ENCODE measurements at regions not wholly inside any gene's neighbourhood (a gene's known extent, or its start where the extent isn't known, plus 50 kb on each side); places are given as distances from the start of the nearest gene placed in this dataset.
"Not testable (repeated sequence)": the region's sequence is repeated elsewhere in the genome, so short reads cannot be mapped to it uniquely, and the experiment has no call there.

DNA sequence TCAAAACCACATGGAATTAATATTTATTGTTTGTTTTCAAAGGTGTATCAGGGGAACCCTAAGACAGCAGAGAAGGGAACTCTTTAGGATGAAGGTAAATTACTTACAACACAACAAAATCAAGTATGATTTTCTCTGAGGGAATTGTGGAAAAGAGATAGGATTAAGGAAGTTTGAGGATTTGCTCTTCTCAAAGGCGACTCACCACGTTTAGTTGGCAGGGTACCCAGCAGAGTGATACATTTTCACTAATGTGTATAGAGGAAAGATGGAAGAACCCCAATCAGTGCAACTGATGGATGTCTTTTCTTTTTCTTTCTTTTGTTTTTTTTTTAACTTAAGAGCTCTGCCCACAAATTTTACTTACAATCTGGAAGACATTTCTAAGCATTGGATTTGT is 499.2 kb downstream of the CCER1 start:
- H3K9me3 Mint-ChIP-seq: no peaks in the 10 kb centered on the region
- no peak overlapping the region for H3K27ac Mint-ChIP-seq
- no peaks in the 10 kb centered on the region for H3K27me3 Mint-ChIP-seq
- intact Hi-C loops (cut with micrococcal nuclease): no loop called here
- ChIA-PET POLR2A (no interaction called here), CTCF (no interaction called here)
- no peaks in the 10 kb centered on the region for H3K4me1 Mint-ChIP-seq (ENCODE audit: low read depth)
- H3K4me3 Mint-ChIP-seq: no peak overlapping the region
- no peaks in the 10 kb centered on the region for H3K36me3 Mint-ChIP-seq
- DNase-seq: no peak

DNA sequence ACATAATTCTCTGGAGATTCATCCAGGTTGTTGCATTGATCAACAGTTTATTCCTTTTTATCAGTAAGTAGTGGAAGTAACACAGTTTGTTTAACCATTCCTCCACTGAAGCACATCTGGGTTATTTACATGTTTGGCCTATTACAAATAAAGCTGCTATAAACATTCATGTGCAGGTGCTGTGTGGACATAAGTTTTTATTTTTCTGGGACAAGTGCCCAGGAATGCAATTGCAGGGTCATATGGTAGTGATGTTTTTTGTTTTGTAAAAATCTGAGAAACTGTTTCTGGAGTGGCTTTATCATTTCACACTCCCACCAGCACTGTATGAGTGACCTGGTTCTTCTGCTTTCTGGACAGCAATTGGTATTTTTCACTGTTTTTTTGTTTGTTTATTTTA is 505.4 kb downstream of the CCER1 start:
- no peaks in the 10 kb centered on the region for H3K27me3 Mint-ChIP-seq
- H3K4me3 Mint-ChIP-seq: no peak overlapping the region
- no peak overlapping the region for H3K27ac Mint-ChIP-seq
- ChIA-PET CTCF (no interaction called here), POLR2A (no interaction called here)
- no peaks in the 10 kb centered on the region for H3K36me3 Mint-ChIP-seq
- H3K9me3 Mint-ChIP-seq: no peaks in the 10 kb centered on the region
- H3K4me1 Mint-ChIP-seq (ENCODE audit: low read depth): no peaks in the 10 kb centered on the region
- no peak for DNase-seq
- intact Hi-C loops (cut with micrococcal nuclease): no loop called here

DNA sequence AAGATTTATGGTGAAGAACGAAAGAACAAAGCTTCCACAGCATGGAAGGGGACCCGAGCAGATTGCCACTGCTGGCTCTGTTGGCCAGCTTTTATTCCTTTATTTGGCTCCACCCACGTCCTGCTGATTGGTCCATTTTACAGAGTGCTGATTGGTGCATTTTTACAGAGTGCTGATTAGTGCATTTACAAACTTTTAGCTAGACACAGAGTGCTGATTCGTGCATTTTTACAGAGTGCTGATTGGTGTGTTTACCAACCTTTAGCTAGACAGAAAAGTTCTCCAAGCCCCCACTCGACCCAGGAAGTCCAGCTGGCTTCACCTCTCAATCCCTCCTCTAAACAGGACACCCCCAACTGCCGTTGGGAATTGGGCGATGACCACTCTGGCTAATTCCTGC is 511.5 kb downstream of the CCER1 start:
- H3K4me3 Mint-ChIP-seq; H3K27ac Mint-ChIP-seq; H3K4me1 Mint-ChIP-seq (ENCODE audit: low read depth); H3K27me3 Mint-ChIP-seq; H3K9me3 Mint-ChIP-seq; intact Hi-C loops (cut with micrococcal nuclease); DNase-seq; POLR2A ChIA-PET; CTCF ChIA-PET; H3K36me3 Mint-ChIP-seq: not testable (repeated sequence)

GRCh38 chr12:90441431-90441830 is 513.5 kb downstream of the CCER1 start:
- CTCF ChIA-PET: interaction anchor here (0.6 to 0.7 kb wide), 2 partner anchors 12 to 413 kb away, joined by 3 read pairs; no protein-coding TSS in a partner anchor
- Mint-ChIP-seq H3K4me1 (ENCODE audit: low read depth) (no peaks in the 10 kb centered on the region), H3K27me3 (no peaks in the 10 kb centered on the region), H3K4me3 (no peak overlapping the region), H3K9me3 (peaks cover 10% of the 10 kb centered on the region), H3K27ac (no peak overlapping the region), H3K36me3 (no peaks in the 10 kb centered on the region)
- POLR2A ChIA-PET: no interaction called here
- DNase-seq: no peak
- intact Hi-C loops (cut with micrococcal nuclease): no loop called here

- H3K27me3 Mint-ChIP-seq: no peaks in the 10 kb centered on the region
- ChIA-PET POLR2A (no interaction called here), CTCF (no interaction called here)
- intact Hi-C loops (cut with micrococcal nuclease): no loop called here
- no peak overlapping the region for H3K4me3 Mint-ChIP-seq
- no peaks in the 10 kb centered on the region for H3K36me3 Mint-ChIP-seq
- no peak overlapping the region for H3K27ac Mint-ChIP-seq
- no peaks in the 10 kb centered on the region for H3K4me1 Mint-ChIP-seq (ENCODE audit: low read depth)
- no peak for DNase-seq
- H3K9me3 Mint-ChIP-seq: peaks cover 1% of the 10 kb centered on the region
Measured at GRCh38 chr12:90428881-90429280, 526.1 kb downstream of the CCER1 start.

- ChIA-PET POLR2A (no interaction called here), CTCF (no interaction called here)
- no peaks in the 10 kb centered on the region for H3K4me1 Mint-ChIP-seq (ENCODE audit: low read depth)
- H3K27ac Mint-ChIP-seq: no peak overlapping the region
- no peaks in the 10 kb centered on the region for H3K36me3 Mint-ChIP-seq
- H3K9me3 Mint-ChIP-seq: no peaks in the 10 kb centered on the region
- no peaks in the 10 kb centered on the region for H3K27me3 Mint-ChIP-seq
- H3K4me3 Mint-ChIP-seq: no peak overlapping the region
- intact Hi-C loops (cut with micrococcal nuclease): no loop called here
- DNase-seq: no peak
Measured at GRCh38 chr12:90428465-90428864, 526.5 kb downstream of the CCER1 start.

DNA sequence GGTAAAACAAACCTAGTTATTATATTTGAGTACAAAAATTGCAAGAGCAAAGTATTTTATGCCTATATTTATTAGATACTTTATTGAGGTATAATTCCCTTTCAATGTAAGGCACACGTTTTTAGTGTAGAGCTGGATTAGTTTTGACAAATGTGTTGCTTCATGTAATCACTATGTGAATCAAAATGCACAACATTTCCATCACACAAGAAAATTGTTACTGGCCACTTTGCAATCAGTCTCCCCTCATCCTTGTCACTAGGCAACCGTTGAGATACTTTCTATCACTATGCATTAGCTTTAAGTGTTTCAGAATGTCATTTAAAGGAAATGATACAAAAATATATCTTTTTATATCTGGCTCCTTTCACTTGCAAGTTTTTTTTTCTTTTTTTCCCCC is 531.0 kb downstream of the CCER1 start:
- intact Hi-C loops (cut with micrococcal nuclease): no loop called here
- H3K4me3 Mint-ChIP-seq: no peak overlapping the region
- ChIA-PET POLR2A (no interaction called here), CTCF (interaction anchor here (0.6 to 0.8 kb wide), 3 partner anchors 217 to 527 kb away, joined by 3 to 5 read pairs (median 3); no protein-coding TSS in a partner anchor)
- DNase-seq: no peak
- H3K27ac Mint-ChIP-seq: no peak overlapping the region
- no peaks in the 10 kb centered on the region for H3K27me3 Mint-ChIP-seq
- no peaks in the 10 kb centered on the region for H3K4me1 Mint-ChIP-seq (ENCODE audit: low read depth)
- H3K9me3 Mint-ChIP-seq: no peaks in the 10 kb centered on the region
- no peaks in the 10 kb centered on the region for H3K36me3 Mint-ChIP-seq

DNA sequence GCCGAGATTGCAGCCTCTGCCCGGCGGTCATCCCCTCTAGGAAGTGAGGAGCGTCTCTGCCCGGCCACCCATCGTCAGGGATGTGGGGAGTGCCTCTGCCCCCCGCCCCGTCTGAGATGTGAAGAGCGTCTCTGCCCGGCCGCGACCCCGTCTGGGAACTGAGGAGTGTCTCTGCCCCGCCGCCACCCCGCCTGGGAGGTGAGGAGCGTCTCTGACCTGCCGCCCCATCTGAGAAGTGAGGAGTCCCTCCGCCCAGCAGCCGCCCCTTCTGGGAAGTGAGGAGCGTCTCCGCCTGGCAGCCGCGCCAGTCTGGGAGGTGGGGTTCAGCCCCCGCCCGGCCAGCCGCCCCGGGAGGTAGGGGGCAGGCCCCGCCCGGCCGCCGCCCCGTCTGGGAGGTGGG is 544.0 kb downstream of the CCER1 start:
- intact Hi-C loops (cut with micrococcal nuclease): no loop called here
- no peak overlapping the region for H3K27ac Mint-ChIP-seq

DNA sequence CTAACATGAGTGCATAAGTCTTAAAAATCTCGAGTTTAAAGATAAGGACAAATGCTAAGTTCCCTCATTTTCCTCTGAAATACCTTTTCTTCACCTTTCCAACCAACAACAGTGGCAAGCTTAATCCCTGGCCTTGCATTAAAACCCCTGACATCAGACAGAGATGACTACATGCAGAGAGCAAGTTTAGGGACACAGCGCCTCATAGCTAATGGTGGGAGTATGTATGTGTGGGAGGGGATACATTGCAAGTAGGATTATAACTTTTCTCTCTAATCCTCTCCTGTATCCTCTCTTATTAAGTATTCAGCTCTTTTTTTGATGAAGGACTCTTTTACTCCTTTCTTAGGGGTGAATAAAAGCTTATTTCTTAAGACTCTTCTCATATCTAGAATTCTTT is 547.1 kb downstream of the CCER1 start:
- DNase-seq: no peak
- Mint-ChIP-seq H3K27ac (no peak overlapping the region), H3K4me3 (no peak overlapping the region), H3K4me1 (ENCODE audit: low read depth) (no peaks in the 10 kb centered on the region), H3K27me3 (no peaks in the 10 kb centered on the region), H3K9me3 (peaks cover 2% of the 10 kb centered on the region), H3K36me3 (no peaks in the 10 kb centered on the region)
- intact Hi-C loops (cut with micrococcal nuclease): no loop called here
- POLR2A ChIA-PET: no interaction called here
- CTCF ChIA-PET: no interaction called here

More for the DNA sequence above, 544.0 kb downstream of the CCER1 start:
- POLR2A ChIA-PET: no interaction called here
- Mint-ChIP-seq H3K4me3 (no peak overlapping the region), H3K4me1 (ENCODE audit: low read depth) (no peaks in the 10 kb centered on the region), H3K36me3 (no peaks in the 10 kb centered on the region), H3K9me3 (peaks cover 5% of the 10 kb centered on the region), H3K27me3 (peaks cover 2% of the 10 kb centered on the region)
- DNase-seq: no peak
- CTCF ChIA-PET: no interaction called here

DNA sequence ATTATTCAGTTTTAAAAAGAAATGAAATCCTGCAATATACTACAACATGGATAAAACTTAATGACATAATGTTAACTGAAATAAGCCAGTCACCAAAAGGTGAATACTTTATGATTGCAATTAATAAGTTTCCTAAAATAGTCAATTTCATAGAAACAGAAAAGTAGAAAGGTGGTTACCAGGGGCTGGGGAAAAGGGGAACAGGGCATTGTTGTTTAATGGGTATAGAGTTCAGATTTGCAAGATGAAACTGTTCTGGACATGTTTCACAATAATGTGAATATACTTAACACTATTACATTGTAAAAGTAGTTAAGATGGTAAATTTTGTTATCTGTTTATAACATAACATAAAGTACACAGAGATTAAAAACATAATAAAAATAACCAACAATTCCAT is 550.9 kb downstream of the CCER1 start:
- no peaks in the 10 kb centered on the region for H3K36me3 Mint-ChIP-seq

DNA sequence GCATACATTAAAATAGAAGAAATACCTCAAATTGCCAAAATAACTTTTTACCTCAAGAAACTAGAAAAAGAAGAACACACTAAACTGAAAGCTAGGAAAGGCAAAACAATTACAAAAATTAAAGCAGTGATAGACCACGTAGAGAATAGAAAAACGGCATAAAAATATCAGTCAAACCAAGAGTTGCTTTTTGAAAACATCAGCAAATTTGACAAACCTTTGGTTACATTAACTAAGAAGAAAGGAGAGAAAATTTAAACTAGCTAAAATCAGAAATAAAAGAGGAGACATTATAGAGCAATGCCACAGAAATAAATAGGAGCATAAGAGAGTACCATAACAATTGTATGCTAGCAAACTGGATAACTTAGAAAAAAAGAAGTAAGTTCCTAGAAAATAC is 553.8 kb downstream of the CCER1 start:
- no peaks in the 10 kb centered on the region for H3K27me3 Mint-ChIP-seq
- peaks cover 8% of the 10 kb centered on the region for H3K9me3 Mint-ChIP-seq
- H3K4me3 Mint-ChIP-seq: no peak overlapping the region
- intact Hi-C loops (cut with micrococcal nuclease): no loop called here
- no peaks in the 10 kb centered on the region for H3K36me3 Mint-ChIP-seq
- no peak for DNase-seq
- CTCF ChIA-PET: no interaction called here
- H3K4me1 Mint-ChIP-seq (ENCODE audit: low read depth): no peaks in the 10 kb centered on the region
- H3K27ac Mint-ChIP-seq: no peak overlapping the region
- POLR2A ChIA-PET: no interaction called here

More for the DNA sequence above, 550.9 kb downstream of the CCER1 start:
- H3K9me3 Mint-ChIP-seq: no peaks in the 10 kb centered on the region
- ChIA-PET CTCF (no interaction called here), POLR2A (no interaction called here)
- H3K27ac Mint-ChIP-seq: no peak overlapping the region
- no peaks in the 10 kb centered on the region for H3K27me3 Mint-ChIP-seq
- H3K4me3 Mint-ChIP-seq: no peak overlapping the region
- no peaks in the 10 kb centered on the region for H3K4me1 Mint-ChIP-seq (ENCODE audit: low read depth)
- intact Hi-C loops (cut with micrococcal nuclease): no loop called here
- no peak for DNase-seq

- Mint-ChIP-seq H3K27me3 (no peaks in the 10 kb centered on the region), H3K9me3 (peaks cover 14% of the 10 kb centered on the region), H3K4me3 (no peak overlapping the region), H3K4me1 (ENCODE audit: low read depth) (no peaks in the 10 kb centered on the region), H3K36me3 (peaks cover 3% of the 10 kb centered on the region), H3K27ac (no peak overlapping the region)
- intact Hi-C loops (cut with micrococcal nuclease): no loop called here
- CTCF ChIA-PET: no interaction called here
- POLR2A ChIA-PET: no interaction called here
- DNase-seq: no peak
Measured at GRCh38 chr12:90399357-90399756, 555.6 kb downstream of the CCER1 start.

DNA sequence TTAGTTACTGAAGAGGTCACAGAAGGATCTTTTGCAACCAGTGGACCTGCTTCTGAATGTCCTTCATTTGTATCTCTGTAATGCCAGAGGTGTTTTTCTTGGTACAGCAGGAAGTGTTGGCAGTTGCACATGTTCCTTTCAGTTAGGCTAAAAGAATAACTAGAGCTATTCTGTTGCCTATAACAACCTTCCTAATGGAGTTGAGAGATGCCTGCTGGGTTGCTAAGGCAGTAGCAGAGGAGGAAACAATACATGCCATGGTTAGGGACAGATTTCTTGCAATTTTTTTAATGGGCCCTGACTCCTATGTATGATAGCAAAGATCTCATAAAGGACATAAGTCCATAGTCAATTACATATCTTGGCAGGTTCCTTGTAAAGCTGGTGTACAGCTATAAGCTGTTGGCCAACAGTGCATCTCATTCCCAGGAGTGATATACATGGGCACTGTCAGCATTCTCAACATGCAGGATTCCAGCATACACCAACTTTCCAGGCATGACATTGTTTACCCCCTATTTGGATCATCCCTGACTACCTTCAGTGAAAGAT is 556.6 kb downstream of the CCER1 start:
- Mint-ChIP-seq H3K36me3 (peaks cover 3% of the 10 kb centered on the region), H3K27ac (no peak overlapping the region), H3K27me3 (no peaks in the 10 kb centered on the region), H3K4me1 (ENCODE audit: low read depth) (no peaks in the 10 kb centered on the region), H3K9me3 (peaks cover 14% of the 10 kb centered on the region), H3K4me3 (no peak overlapping the region)
- ChIA-PET POLR2A (no interaction called here), CTCF (no interaction called here)
- no peak for DNase-seq
- intact Hi-C loops (cut with micrococcal nuclease): no loop called here

DNA sequence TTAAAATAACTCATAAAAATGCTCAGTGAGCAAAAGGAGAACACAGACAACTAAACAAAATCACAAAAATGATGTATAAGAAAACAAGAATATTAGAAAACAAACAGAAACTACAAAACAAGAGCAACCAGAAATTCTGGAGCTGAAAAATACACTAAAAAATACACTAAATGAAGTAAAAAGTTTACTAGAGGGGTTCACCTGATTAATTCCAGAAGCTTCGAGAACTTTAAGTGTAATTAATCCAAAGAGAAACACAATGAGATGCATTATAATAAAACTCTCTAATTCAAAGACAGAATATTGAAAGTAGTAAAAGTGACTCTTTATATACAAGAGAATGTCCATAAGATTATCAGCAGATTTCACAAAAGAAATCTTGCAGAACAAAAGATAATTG is 558.4 kb downstream of the CCER1 start:
- ChIA-PET POLR2A (no interaction called here), CTCF (no interaction called here)
- no peaks in the 10 kb centered on the region for H3K4me1 Mint-ChIP-seq (ENCODE audit: low read depth)
- intact Hi-C loops (cut with micrococcal nuclease): no loop called here
- H3K36me3 Mint-ChIP-seq: peaks cover 3% of the 10 kb centered on the region
- peaks cover 14% of the 10 kb centered on the region for H3K9me3 Mint-ChIP-seq
- no peak overlapping the region for H3K4me3 Mint-ChIP-seq
- no peaks in the 10 kb centered on the region for H3K27me3 Mint-ChIP-seq
- no peak overlapping the region for H3K27ac Mint-ChIP-seq
- DNase-seq: no peak

All from activated CD4-positive, alpha-beta memory T cell treated with anti-CD3 and anti-CD28 coated beads for 36 hours (primary cell).